HG02798 (cell line): ENCODE measurements at regions not wholly inside any gene's neighbourhood (a gene's known extent, or its start where the extent isn't known, plus 50 kb on each side); places are given as distances from the start of the nearest gene placed in this dataset.

Experiments
- ATAC-seq: cut with Tn5 transposase; IDR thresholded peaks from one replicate; pipeline ENCODE4 v1.9.1; 2021; ENCODE audit warnings: mild to moderate bottlenecking; ENCODE audit not compliant: unreplicated experiment, poor library complexity

DNA sequence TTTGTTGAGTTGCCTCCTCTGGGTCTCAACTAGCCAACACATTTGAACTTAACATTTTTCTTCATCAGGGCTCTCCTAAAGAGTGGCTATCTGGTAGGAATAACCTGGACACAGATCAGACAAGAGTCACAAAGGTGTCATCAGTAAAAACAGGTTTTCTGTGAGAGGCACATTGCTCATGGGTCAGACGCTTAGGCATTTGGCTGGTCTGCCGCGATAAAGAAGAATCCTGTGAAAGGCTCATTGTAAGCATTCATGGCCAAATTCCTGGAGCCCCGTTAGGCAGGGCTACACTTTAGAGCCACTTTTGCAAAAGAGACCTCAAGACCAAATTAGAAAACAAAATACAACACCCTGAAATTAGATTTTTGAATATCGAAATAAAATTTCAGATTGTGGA is 64.2 kb upstream of the PDE4B start:
- no peak for ATAC-seq

DNA sequence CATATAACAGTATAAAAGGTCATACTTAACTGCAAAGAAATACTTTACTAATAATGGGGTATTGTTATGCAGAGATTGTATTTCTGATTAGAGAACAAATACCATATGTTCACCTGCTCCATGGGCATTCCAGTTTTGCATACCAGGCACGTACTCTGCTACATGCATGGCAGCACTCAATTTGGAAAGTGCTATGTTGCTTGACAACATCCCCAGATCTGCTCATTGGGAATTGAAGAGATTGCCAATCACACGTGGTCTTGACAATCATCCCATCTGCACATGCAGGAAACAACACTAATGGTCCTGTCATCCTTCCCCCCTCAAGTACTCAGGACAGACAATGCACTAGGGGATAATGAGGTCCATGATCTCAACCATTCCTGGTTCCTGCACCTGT is 63.4 kb upstream of the PDE4B start:
- no peak for ATAC-seq

DNA sequence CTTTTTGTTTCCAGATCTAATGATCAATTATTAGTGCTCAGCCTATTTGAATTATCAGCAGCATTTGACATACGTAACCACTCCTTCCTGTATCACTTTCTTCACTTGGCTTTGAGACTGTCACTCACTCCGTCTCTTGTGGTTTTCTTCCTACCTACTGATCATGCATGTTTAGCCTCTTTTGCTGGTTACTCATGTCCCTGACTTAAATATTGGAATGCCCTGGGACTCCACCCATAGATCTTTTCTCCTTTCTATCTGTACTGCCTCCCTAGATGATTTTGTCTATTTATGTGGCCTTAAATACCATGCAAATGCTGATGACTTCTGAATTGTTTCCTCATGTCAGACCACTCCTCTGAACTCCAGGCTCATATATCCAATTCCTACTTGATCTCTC is 57.7 kb upstream of the PDE4B start:
- no peak for ATAC-seq

GRCh38 chr1:65741993-65742392 is 50.7 kb upstream of the PDE4B start:
- no peak for ATAC-seq
